Kidney epithelial cell (primary cell): ENCODE measurements at regions not wholly inside any gene's neighbourhood (a gene's known extent, or its start where the extent isn't known, plus 50 kb on each side); places are given as distances from the start of the nearest gene placed in this dataset.

Source experiments
- DNase-seq: peaks from one replicate; pipeline ENCODE4 v3.0.0-alpha.2; 2010; ENCODE audit warnings: low read depth
- H3K27me3 ChIP-seq: 2 replicates; pipeline ENCODE4 v1.6.0; 2011; ENCODE audit warnings: low read length; ENCODE audit not compliant: control insufficient read depth, insufficient read depth
- H3K36me3 ChIP-seq: 2 replicates; pipeline ENCODE4 v1.5.1; 2011; ENCODE audit warnings: low read length; ENCODE audit not compliant: control insufficient read depth, insufficient read depth
- H3K4me3 ChIP-seq: 2 replicates; pipeline ENCODE4 v1.5.1; 2011; ENCODE audit warnings: low read depth, mild to moderate bottlenecking, control low read depth, low read length
- CTCF ChIP-seq: IDR thresholded peaks from 2 replicates; pipeline ENCODE4 v1.5.1; 2011; ENCODE audit warnings: mild to moderate bottlenecking, moderate library complexity, low read length, control low read depth, inconsistent platforms; ENCODE audit not compliant: insufficient read depth, poor library complexity, severe bottlenecking

DNA sequence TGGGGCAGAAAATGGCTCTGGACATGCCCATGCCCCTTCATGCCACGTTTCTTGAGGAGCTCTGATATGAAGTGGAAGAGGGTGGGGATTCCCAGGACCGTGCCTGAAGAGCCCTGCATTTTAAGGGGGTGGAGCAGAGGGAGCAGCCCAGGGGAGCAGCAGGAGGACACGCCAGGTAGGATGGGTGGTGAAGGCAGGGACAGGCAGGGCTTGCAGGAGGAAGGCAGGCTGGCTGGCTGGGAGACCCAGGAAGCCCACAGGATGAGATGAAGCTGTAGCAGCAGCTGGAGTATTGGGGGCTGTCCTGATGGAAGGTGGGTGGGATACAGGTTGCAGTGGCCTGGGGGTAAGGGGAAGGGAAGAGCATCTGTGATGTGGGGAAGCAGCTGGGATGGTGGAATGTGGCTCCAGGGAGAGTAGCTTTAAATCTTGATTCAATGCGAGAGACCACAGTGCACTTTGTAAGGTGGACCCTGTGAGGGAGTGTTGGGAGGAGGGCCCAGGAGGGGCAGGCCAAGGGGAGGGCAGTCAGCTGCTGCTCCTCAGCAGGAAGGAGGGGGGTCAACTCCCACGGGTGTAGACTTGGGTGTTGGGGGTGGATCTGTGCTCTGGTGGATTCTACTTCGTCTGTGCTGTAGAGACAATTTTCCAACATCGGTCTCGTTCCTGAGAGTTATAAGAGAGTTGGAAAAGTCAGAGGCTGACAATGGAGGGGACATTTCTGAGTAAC is 242.6 kb upstream of the IRX4 start:
- Histone ChIP-seq H3K27me3 (peaks cover 4% of the 10 kb centered on the region), H3K4me3 (no peak overlapping the region), H3K36me3 (no peaks in the 10 kb centered on the region)
- no peak for DNase-seq
- no peak for TF ChIP-seq CTCF

- no peak for DNase-seq
- TF ChIP-seq CTCF, result no peak
- peaks cover 4% of the 10 kb centered on the region for H3K27me3 ChIP-seq
Measured at GRCh38 chr5:2124434-2125170, 241.9 kb upstream of the IRX4 start.

GRCh38 chr5:2123874-2124273 is 241.1 kb upstream of the IRX4 start:
- Histone ChIP-seq H3K36me3 (no peaks in the 10 kb centered on the region), H3K27me3 (no peaks in the 10 kb centered on the region), H3K4me3 (no peak overlapping the region)
- TF ChIP-seq CTCF, result no peak
- DNase-seq, result no peak

More at GRCh38 chr5:2124434-2125170, 241.9 kb upstream of the IRX4 start:
- Histone ChIP-seq H3K4me3 (no peak overlapping the region), H3K36me3 (no peaks in the 10 kb centered on the region)

DNA sequence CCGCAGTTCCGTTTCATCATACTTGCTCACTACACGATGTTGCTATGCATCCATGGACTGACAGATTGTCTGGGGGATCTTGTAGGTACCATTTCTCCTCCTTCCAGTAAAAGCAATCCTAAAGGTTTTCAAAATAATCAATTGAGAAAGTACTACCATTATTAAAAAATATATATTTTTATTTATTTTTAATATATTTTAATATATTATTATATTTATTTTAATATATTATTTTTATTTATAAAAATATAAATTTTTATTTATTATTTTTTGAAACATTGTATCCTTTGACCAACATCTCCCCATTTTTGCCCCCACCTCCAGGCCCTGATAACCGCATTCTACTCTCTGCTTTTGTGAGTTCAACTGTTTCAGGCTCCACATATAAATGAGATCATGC is 237.6 kb upstream of the IRX4 start:
- H3K36me3 ChIP-seq, result no peaks in the 10 kb centered on the region
- DNase-seq, result no peak
- no peaks in the 10 kb centered on the region for H3K27me3 ChIP-seq
- no peak for TF ChIP-seq CTCF
- no peak overlapping the region for H3K4me3 ChIP-seq

DNA sequence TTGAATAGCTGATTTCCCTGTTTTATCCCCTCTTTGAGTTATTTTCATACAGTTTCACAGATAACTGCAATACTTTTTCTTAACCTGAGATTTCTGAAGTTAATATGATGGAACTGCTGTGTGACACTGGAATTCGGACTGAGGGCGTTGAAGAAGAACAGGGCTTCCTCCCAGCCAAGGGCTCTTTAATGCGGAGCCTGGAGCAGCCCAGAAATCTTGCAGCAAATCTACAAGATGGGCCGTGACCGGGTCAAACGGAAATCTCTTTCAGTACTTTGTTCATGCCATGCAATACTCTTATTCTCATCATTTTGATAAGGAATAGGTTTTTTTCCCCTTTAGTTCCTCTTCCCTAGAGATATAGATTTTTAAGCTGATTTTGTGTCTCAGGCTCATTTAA is 236.8 kb upstream of the IRX4 start:
- Histone ChIP-seq H3K27me3 (no peaks in the 10 kb centered on the region), H3K36me3 (no peaks in the 10 kb centered on the region), H3K4me3 (no peak overlapping the region)
- TF ChIP-seq CTCF, result no peak
- DNase-seq, result no peak
